Activated naive CD4-positive, alpha-beta T cell treated with anti-CD3 and anti-CD28 coated beads, Interleukin-2, amount 50 U/mL, for 24 hours (primary cell): ENCODE measurements at regions not wholly inside any gene's neighbourhood (a gene's known extent, or its start where the extent isn't known, plus 50 kb on each side); places are given as distances from the start of the nearest gene placed in this dataset.

Experiments used
- H3K27ac Mint-ChIP-seq: one replicate; pipeline ENCODE4 v1.8.0; 2021; ENCODE audit warnings: mild to moderate bottlenecking, mixed read lengths
- H3K27me3 Mint-ChIP-seq: one replicate; pipeline ENCODE4 v1.8.0; 2021; ENCODE audit warnings: mixed read lengths
- H3K36me3 Mint-ChIP-seq: one replicate; pipeline ENCODE4 v1.8.0; 2021; ENCODE audit warnings: mixed read lengths
- H3K4me1 Mint-ChIP-seq: one replicate; pipeline ENCODE4 v1.8.0; 2021; ENCODE audit warnings: mixed read lengths
- H3K4me3 Mint-ChIP-seq: one replicate; pipeline ENCODE4 v1.8.0; 2021; ENCODE audit warnings: mild to moderate bottlenecking, mixed read lengths
- H3K9me3 Mint-ChIP-seq: one replicate; pipeline ENCODE4 v1.8.0; 2021; ENCODE audit warnings: mixed read lengths

GRCh38 chr2:180507028-180507427, 473.4 kb upstream of the UBE2E3 start:
- Mint-ChIP-seq H3K4me1 (no peaks in the 10 kb centered on the region), H3K36me3 (no peaks in the 10 kb centered on the region), H3K4me3 (no peak overlapping the region), H3K9me3 (no peaks in the 10 kb centered on the region), H3K27ac (no peak overlapping the region), H3K27me3 (peaks cover 1% of the 10 kb centered on the region)

GRCh38 chr2:180505203-180505602, 475.2 kb upstream of the UBE2E3 start:
- H3K4me3 Mint-ChIP-seq: no peak overlapping the region
- H3K36me3 Mint-ChIP-seq: no peaks in the 10 kb centered on the region
- H3K27me3 Mint-ChIP-seq: no peaks in the 10 kb centered on the region

GRCh38 chr2:180497621-180498152, 482.7 kb upstream of the UBE2E3 start:
- no peaks in the 10 kb centered on the region for H3K27me3 Mint-ChIP-seq
- no peaks in the 10 kb centered on the region for H3K36me3 Mint-ChIP-seq
- no peak overlapping the region for H3K4me3 Mint-ChIP-seq
- peaks cover 6% of the 10 kb centered on the region for H3K9me3 Mint-ChIP-seq
- no peak overlapping the region for H3K27ac Mint-ChIP-seq
- H3K4me1 Mint-ChIP-seq: no peaks in the 10 kb centered on the region

More at GRCh38 chr2:180505203-180505602, 475.2 kb upstream of the UBE2E3 start:
- Mint-ChIP-seq H3K27ac (no peak overlapping the region), H3K9me3 (no peaks in the 10 kb centered on the region), H3K4me1 (no peaks in the 10 kb centered on the region)

GRCh38 chr2:180495606-180496005, 484.8 kb upstream of the UBE2E3 start:
- H3K4me3 Mint-ChIP-seq: no peak overlapping the region
- no peaks in the 10 kb centered on the region for H3K4me1 Mint-ChIP-seq
- H3K36me3 Mint-ChIP-seq: no peaks in the 10 kb centered on the region
- no peak overlapping the region for H3K27ac Mint-ChIP-seq
- H3K27me3 Mint-ChIP-seq: no peaks in the 10 kb centered on the region
- peaks cover 13% of the 10 kb centered on the region for H3K9me3 Mint-ChIP-seq

GRCh38 chr2:180494286-180494685, 486.1 kb upstream of the UBE2E3 start:
- no peaks in the 10 kb centered on the region for H3K27me3 Mint-ChIP-seq
- no peaks in the 10 kb centered on the region for H3K4me1 Mint-ChIP-seq
- H3K4me3 Mint-ChIP-seq: no peak overlapping the region
- no peak overlapping the region for H3K27ac Mint-ChIP-seq
- H3K36me3 Mint-ChIP-seq: no peaks in the 10 kb centered on the region
- peaks cover 13% of the 10 kb centered on the region for H3K9me3 Mint-ChIP-seq

GRCh38 chr2:180482696-180483095, 475.6 kb upstream of the CWC22 start:
- no peaks in the 10 kb centered on the region for H3K9me3 Mint-ChIP-seq
- no peak overlapping the region for H3K27ac Mint-ChIP-seq
- no peaks in the 10 kb centered on the region for H3K36me3 Mint-ChIP-seq
- no peak overlapping the region for H3K4me3 Mint-ChIP-seq
- H3K4me1 Mint-ChIP-seq: no peaks in the 10 kb centered on the region
- no peaks in the 10 kb centered on the region for H3K27me3 Mint-ChIP-seq

GRCh38 chr2:180481998-180482397, 474.9 kb upstream of the CWC22 start:
- peaks cover 2% of the 10 kb centered on the region for H3K27me3 Mint-ChIP-seq
- no peak overlapping the region for H3K4me3 Mint-ChIP-seq
- H3K4me1 Mint-ChIP-seq: no peaks in the 10 kb centered on the region
- H3K9me3 Mint-ChIP-seq: no peaks in the 10 kb centered on the region
- H3K36me3 Mint-ChIP-seq: no peaks in the 10 kb centered on the region
- no peak overlapping the region for H3K27ac Mint-ChIP-seq

GRCh38 chr2:180478883-180479282, 471.8 kb upstream of the CWC22 start:
- H3K27ac Mint-ChIP-seq: no peak overlapping the region
- H3K36me3 Mint-ChIP-seq: no peaks in the 10 kb centered on the region
- no peaks in the 10 kb centered on the region for H3K9me3 Mint-ChIP-seq
- H3K4me3 Mint-ChIP-seq: no peak overlapping the region
- no peaks in the 10 kb centered on the region for H3K4me1 Mint-ChIP-seq
- H3K27me3 Mint-ChIP-seq: peaks cover 2% of the 10 kb centered on the region

GRCh38 chr2:180474716-180475115, 467.6 kb upstream of the CWC22 start:
- no peak overlapping the region for H3K4me3 Mint-ChIP-seq
- H3K27ac Mint-ChIP-seq: no peak overlapping the region
- no peaks in the 10 kb centered on the region for H3K4me1 Mint-ChIP-seq
- H3K9me3 Mint-ChIP-seq: no peaks in the 10 kb centered on the region
- peaks cover 2% of the 10 kb centered on the region for H3K27me3 Mint-ChIP-seq
- no peaks in the 10 kb centered on the region for H3K36me3 Mint-ChIP-seq

GRCh38 chr2:180473456-180473855, 466.4 kb upstream of the CWC22 start:
- H3K9me3 Mint-ChIP-seq: no peaks in the 10 kb centered on the region
- H3K27ac Mint-ChIP-seq: no peak overlapping the region
- H3K36me3 Mint-ChIP-seq: no peaks in the 10 kb centered on the region
- H3K4me3 Mint-ChIP-seq: no peak overlapping the region
- H3K4me1 Mint-ChIP-seq: no peaks in the 10 kb centered on the region
- H3K27me3 Mint-ChIP-seq: peaks cover 2% of the 10 kb centered on the region

GRCh38 chr2:180472133-180472532, 465.0 kb upstream of the CWC22 start:
- Mint-ChIP-seq H3K36me3 (no peaks in the 10 kb centered on the region), H3K4me3 (no peak overlapping the region), H3K4me1 (no peaks in the 10 kb centered on the region), H3K9me3 (no peaks in the 10 kb centered on the region), H3K27ac (no peak overlapping the region), H3K27me3 (no peaks in the 10 kb centered on the region)

GRCh38 chr2:180463608-180464007, 456.5 kb upstream of the CWC22 start:
- Mint-ChIP-seq H3K9me3 (no peaks in the 10 kb centered on the region), H3K4me1 (no peaks in the 10 kb centered on the region), H3K27ac (no peak overlapping the region), H3K36me3 (no peaks in the 10 kb centered on the region), H3K27me3 (no peaks in the 10 kb centered on the region), H3K4me3 (no peak overlapping the region)

GRCh38 chr2:180461761-180462160, 454.7 kb upstream of the CWC22 start:
- Mint-ChIP-seq H3K27ac (no peak overlapping the region), H3K9me3 (no peaks in the 10 kb centered on the region), H3K4me1 (no peaks in the 10 kb centered on the region), H3K27me3 (no peaks in the 10 kb centered on the region), H3K4me3 (no peak overlapping the region), H3K36me3 (no peaks in the 10 kb centered on the region)

GRCh38 chr2:180456801-180457200, 449.7 kb upstream of the CWC22 start:
- H3K4me1 Mint-ChIP-seq: no peaks in the 10 kb centered on the region
- no peak overlapping the region for H3K27ac Mint-ChIP-seq
- H3K9me3 Mint-ChIP-seq: no peaks in the 10 kb centered on the region
- H3K36me3 Mint-ChIP-seq: no peaks in the 10 kb centered on the region
- no peak overlapping the region for H3K4me3 Mint-ChIP-seq
- H3K27me3 Mint-ChIP-seq: no peaks in the 10 kb centered on the region

GRCh38 chr2:180450841-180451240, 443.7 kb upstream of the CWC22 start:
- no peaks in the 10 kb centered on the region for H3K36me3 Mint-ChIP-seq
- no peak overlapping the region for H3K4me3 Mint-ChIP-seq
- H3K27ac Mint-ChIP-seq: no peak overlapping the region
- H3K4me1 Mint-ChIP-seq: no peaks in the 10 kb centered on the region
- no peaks in the 10 kb centered on the region for H3K9me3 Mint-ChIP-seq
- H3K27me3 Mint-ChIP-seq: no peaks in the 10 kb centered on the region

GRCh38 chr2:180449171-180449915, 442.2 kb upstream of the CWC22 start:
- Mint-ChIP-seq H3K9me3 (no peaks in the 10 kb centered on the region), H3K27ac (no peak overlapping the region), H3K4me1 (no peaks in the 10 kb centered on the region), H3K36me3 (no peaks in the 10 kb centered on the region), H3K4me3 (no peak overlapping the region), H3K27me3 (no peaks in the 10 kb centered on the region)

- no peak overlapping the region for H3K27ac Mint-ChIP-seq
- H3K4me1 Mint-ChIP-seq: no peaks in the 10 kb centered on the region
- H3K36me3 Mint-ChIP-seq: no peaks in the 10 kb centered on the region
- no peaks in the 10 kb centered on the region for H3K27me3 Mint-ChIP-seq
- H3K9me3 Mint-ChIP-seq: no peaks in the 10 kb centered on the region
- H3K4me3 Mint-ChIP-seq: no peak overlapping the region
Observed at GRCh38 chr2:180446492-180446891, 439.4 kb upstream of the CWC22 start.
